ENCODE measurements at regions not wholly inside any gene's neighbourhood (a gene's known extent, or its start where the extent isn't known, plus 50 kb on each side); places are given as distances from the start of the nearest gene placed in this dataset.
"Not testable (repeated sequence)": the region's sequence is repeated elsewhere in the genome, so short reads cannot be mapped to it uniquely, and the experiment has no call there.

DNA sequence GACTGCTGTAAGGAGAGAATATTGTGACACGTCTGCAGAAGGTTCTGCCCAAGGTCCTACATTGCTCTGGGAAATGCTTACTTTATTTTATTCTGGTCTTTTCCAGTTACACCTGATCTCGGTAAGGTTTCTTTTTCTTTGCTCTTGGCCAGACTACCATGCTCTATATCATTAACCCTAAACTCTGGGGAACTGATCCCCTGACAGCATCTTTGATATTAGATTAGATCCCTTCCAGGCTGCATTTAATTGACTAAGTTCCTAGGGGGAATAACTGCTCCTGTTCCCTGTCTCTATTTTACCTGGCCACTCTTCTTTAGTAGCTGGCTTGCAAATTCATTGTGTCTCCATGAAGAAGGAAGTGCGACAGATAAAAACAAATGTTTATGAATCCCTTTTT lies 243.5 kb downstream of the MAT2B start:
- TF ChIP-seq, protein P1, sequence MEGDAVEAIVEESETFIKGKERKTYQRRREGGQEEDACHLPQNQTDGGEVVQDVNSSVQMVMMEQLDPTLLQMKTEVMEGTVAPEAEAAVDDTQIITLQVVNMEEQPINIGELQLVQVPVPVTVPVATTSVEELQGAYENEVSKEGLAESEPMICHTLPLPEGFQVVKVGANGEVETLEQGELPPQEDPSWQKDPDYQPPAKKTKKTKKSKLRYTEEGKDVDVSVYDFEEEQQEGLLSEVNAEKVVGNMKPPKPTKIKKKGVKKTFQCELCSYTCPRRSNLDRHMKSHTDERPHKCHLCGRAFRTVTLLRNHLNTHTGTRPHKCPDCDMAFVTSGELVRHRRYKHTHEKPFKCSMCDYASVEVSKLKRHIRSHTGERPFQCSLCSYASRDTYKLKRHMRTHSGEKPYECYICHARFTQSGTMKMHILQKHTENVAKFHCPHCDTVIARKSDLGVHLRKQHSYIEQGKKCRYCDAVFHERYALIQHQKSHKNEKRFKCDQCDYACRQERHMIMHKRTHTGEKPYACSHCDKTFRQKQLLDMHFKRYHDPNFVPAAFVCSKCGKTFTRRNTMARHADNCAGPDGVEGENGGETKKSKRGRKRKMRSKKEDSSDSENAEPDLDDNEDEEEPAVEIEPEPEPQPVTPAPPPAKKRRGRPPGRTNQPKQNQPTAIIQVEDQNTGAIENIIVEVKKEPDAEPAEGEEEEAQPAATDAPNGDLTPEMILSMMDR (IDR thresholded peaks at IDR 0.05; ENCODE audit: low read depth, low read length), result no peak
- Histone ChIP-seq H3K4me1 (no peaks in the 10 kb centered on the region), H3K4me3 (ENCODE audit: low read depth, low read length) (no peak overlapping the region), H3K9me3 (no peaks in the 10 kb centered on the region), H3K36me3 (no peaks in the 10 kb centered on the region), H3K27me3 (no peaks in the 10 kb centered on the region)
- no peak for DNase-seq

GRCh38 chr5:163750415-163750814 lies 245.0 kb downstream of the MAT2B start:
- not testable (repeated sequence) for H3K4me3 ChIP-seq (ENCODE audit: low read depth, low read length); H3K4me1 ChIP-seq; H3K36me3 ChIP-seq; H3K27me3 ChIP-seq; H3K9me3 ChIP-seq; DNase-seq

GRCh38 chr5:163755505-163755904 lies 250.1 kb downstream of the MAT2B start:
- Histone ChIP-seq H3K27me3 (no peaks in the 10 kb centered on the region), H3K4me3 (ENCODE audit: low read depth, low read length) (no peak overlapping the region)
- TF ChIP-seq, protein P1 (IDR thresholded peaks at IDR 0.05; ENCODE audit: low read depth, low read length), result no peak

DNA sequence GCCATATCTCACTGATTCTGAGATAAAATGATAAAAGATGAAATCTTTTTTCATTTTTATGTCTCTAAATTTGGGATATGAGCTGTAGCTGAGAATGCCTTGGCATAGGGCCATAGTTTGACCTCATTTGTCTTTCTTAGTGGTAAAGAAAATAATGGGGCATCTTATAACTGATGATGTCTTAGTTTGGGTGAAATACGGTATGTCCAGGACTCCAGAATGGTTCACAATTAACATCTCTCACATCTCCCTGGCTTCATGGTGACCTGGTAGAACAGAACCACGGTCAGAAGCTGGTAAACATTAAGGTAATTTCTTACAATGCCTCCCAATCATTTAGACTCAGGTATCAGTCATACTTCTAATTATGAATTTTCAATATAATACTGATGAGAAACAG lies 250.8 kb downstream of the MAT2B start:
- no peak for DNase-seq
- no peak overlapping the region for H3K4me3 ChIP-seq (ENCODE audit: low read depth, low read length)
- no peaks in the 10 kb centered on the region; the same call in 1 of the 2 replicates for H3K9me3 ChIP-seq
- no peaks in the 10 kb centered on the region for H3K36me3 ChIP-seq
- no peaks in the 10 kb centered on the region for H3K27me3 ChIP-seq
- H3K4me1 ChIP-seq, result peaks cover 11% of the 10 kb centered on the region; the same call in 1 of the 2 replicates
- TF ChIP-seq, protein P1 (IDR thresholded peaks at IDR 0.05; ENCODE audit: low read depth, low read length), result no peak

More at GRCh38 chr5:163755505-163755904, 250.1 kb downstream of the MAT2B start:
- no peaks in the 10 kb centered on the region for H3K36me3 ChIP-seq
- peaks cover 11% of the 10 kb centered on the region; the same call in 1 of the 2 replicates for H3K4me1 ChIP-seq
- DNase-seq, result no peak
- H3K9me3 ChIP-seq, result no peaks in the 10 kb centered on the region

- TF ChIP-seq, protein P1 (IDR thresholded peaks at IDR 0.05; ENCODE audit: low read depth, low read length), result no peak
- Histone ChIP-seq H3K4me3 (ENCODE audit: low read depth, low read length) (no peak overlapping the region), H3K27me3 (no peaks in the 10 kb centered on the region), H3K36me3 (no peaks in the 10 kb centered on the region), H3K4me1 (peaks cover 11% of the 10 kb centered on the region; the same call in 1 of the 2 replicates), H3K9me3 (no peaks in the 10 kb centered on the region; the same call in 1 of the 2 replicates)
- DNase-seq, result no peak
Measured at GRCh38 chr5:163757344-163757743, 251.9 kb downstream of the MAT2B start.

GRCh38 chr5:163758283-163758711 lies 252.9 kb downstream of the MAT2B start:
- peaks cover 11% of the 10 kb centered on the region; the same call in 1 of the 2 replicates for H3K4me1 ChIP-seq
- no peaks in the 10 kb centered on the region for H3K27me3 ChIP-seq
- no peaks in the 10 kb centered on the region for H3K36me3 ChIP-seq
- no peaks in the 10 kb centered on the region; the same call in 1 of the 2 replicates for H3K9me3 ChIP-seq
- DNase-seq, result no peak
- H3K4me3 ChIP-seq (ENCODE audit: low read depth, low read length), result no peak overlapping the region
- TF ChIP-seq, protein P1 (IDR thresholded peaks at IDR 0.05; ENCODE audit: low read depth, low read length), result no peak

All from BE2C (cell line).